ENCODE measurements at regions not wholly inside any gene's neighbourhood (a gene's known extent, or its start where the extent isn't known, plus 50 kb on each side); places are given as distances from the start of the nearest gene placed in this dataset.

DNA sequence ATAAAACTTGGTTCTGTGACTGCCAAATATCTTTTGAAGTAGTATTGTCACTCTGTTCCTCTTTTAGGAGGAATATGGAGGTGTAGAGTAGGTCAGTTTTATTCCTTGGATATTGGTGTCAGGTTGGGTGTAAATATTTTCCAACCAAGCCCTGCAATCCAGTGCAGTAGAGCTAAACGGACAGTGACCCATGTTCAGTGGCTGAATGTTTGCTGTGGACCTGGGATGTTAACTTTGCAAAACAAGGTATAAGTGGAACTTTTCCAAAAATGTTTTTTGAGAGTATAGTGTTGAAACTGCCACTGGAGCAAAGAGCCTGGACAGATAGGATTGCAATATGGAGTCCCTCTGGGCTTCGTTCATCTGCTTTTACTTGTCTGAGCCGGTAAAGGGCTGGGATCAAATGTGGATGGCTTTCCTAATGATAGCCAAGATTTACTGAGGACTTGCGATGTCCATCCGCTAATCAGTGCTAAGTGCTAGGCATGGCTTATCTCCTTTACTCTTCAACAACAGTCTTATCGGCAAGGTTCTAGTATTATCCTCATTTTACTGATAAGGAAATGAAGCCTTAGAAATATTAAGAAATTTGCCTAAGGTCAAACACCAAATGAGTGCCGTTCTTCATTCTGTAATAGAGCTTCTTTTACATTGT lies 69.0 kb upstream of the BACH2 start:
- TF ChIP-seq, protein P1, sequence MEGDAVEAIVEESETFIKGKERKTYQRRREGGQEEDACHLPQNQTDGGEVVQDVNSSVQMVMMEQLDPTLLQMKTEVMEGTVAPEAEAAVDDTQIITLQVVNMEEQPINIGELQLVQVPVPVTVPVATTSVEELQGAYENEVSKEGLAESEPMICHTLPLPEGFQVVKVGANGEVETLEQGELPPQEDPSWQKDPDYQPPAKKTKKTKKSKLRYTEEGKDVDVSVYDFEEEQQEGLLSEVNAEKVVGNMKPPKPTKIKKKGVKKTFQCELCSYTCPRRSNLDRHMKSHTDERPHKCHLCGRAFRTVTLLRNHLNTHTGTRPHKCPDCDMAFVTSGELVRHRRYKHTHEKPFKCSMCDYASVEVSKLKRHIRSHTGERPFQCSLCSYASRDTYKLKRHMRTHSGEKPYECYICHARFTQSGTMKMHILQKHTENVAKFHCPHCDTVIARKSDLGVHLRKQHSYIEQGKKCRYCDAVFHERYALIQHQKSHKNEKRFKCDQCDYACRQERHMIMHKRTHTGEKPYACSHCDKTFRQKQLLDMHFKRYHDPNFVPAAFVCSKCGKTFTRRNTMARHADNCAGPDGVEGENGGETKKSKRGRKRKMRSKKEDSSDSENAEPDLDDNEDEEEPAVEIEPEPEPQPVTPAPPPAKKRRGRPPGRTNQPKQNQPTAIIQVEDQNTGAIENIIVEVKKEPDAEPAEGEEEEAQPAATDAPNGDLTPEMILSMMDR (IDR thresholded peaks at IDR 0.05), result no peak
- no peak for TF ChIP-seq POLR2A (IDR thresholded peaks at IDR 0.05)

Measured in uterus (tissue), 2 donors.